ENCODE measurements at regions not wholly inside any gene's neighbourhood (a gene's known extent, or its start where the extent isn't known, plus 50 kb on each side); places are given as distances from the start of the nearest gene placed in this dataset.
A peak's percentile ranks its signal among the peaks of the same experiment; 100 is the strongest.
"Not testable (repeated sequence)": the region's sequence is repeated elsewhere in the genome, so short reads cannot be mapped to it uniquely, and the experiment has no call there.

DNA sequence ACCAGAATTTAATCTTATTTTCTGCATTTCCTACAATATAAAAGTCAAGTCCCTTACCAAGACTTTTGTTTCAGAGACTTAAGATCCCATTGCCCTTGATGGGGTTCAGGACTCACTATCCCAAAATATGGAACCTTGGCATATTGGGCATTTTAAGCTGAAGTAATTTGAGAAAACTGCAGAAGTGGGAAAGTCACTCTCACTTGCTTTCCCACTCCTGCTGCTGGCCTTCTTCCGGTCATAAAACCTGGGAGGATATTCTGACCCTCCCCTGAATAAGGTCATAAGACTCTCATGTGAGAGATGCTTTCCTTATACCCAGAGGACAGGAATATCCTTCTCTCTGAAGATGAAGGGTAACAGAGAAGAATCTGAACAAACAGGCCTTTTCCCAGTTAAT lies 92.8 kb upstream of the IFNGR1 start:
- DNase-seq = no peak

GRCh38 chr6:137309078-137309762 lies 90.0 kb upstream of the IFNGR1 start:
- DNase-seq = peak; percentile 35 to 60 (median 48)

- DNase-seq = peak in 1 of 3 donors; percentile 36
Observed at GRCh38 chr6:137307163-137307854, 88.1 kb upstream of the IFNGR1 start.

GRCh38 chr6:137305691-137306090 lies 86.5 kb upstream of the IFNGR1 start:
- no peak for DNase-seq

GRCh38 chr6:137304020-137304780 lies 85.0 kb upstream of the IFNGR1 start:
- DNase-seq = no peak

GRCh38 chr6:137303441-137303840 lies 84.3 kb upstream of the IFNGR1 start:
- DNase-seq = no peak

DNA sequence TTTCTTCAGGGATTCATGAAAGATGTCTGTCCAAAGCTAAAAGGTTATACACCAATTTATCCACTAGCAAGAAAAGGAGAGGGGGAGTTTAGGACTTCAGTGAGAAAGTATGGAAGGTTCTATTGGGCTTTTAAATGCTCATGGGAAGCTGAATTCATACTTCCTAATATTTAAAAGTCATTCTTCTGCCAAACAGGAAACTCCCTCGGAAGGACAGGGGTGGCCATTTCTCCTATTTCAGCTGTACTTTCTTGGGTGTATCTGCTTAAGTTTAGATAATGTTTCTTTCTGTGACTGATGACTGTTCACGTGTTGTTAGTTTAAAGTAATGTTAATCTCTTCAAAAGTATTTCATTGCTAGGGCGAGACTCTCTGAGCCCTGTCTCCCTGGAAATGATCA lies 80.5 kb upstream of the IFNGR1 start:
- no peak for DNase-seq

DNA sequence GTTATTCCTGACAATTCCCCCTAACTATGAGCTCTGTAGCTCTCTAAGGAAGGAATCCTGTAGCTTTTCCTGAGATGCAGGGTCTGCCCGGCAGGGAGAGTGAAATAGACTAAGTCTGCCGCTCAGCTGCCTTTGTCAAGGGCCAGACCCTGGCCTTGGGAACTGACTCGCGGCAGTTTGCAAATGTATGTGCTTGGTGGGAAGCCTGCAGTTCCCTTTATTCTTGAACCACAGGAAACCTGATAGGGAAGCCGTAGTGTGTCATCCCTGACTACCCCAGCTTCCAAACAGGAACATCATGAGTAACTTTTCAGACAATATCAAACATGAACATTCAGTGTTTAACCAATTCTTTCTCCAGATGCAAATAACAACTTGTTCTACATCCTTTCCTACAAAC lies 78.7 kb upstream of the IFNGR1 start:
- peak; percentile 11 to 45 (median 17) for DNase-seq

DNA sequence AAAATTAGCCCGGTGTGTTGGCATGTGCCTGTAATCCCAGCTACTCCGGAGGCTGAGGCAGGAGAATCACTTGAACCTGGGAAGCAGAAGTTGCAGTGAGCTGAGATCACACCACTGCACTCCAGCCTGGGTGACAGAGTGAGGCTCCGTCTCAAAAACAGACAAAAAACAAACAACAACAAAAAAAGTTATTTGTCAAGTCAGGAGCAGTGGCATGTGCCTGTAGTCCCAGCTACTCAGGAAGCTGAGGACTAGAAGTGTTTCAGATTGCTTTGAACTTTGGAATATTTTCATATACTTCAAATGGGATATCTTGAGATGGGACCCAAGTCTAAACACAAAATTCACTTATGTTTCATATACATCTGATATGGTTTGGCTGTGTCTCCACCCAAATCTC lies 73.1 kb upstream of the IFNGR1 start:
- DNase-seq = not testable (repeated sequence)

- DNase-seq = peak; percentile 29 to 58 (median 47)
Observed at GRCh38 chr6:137291441-137291840, 72.3 kb upstream of the IFNGR1 start.

DNA sequence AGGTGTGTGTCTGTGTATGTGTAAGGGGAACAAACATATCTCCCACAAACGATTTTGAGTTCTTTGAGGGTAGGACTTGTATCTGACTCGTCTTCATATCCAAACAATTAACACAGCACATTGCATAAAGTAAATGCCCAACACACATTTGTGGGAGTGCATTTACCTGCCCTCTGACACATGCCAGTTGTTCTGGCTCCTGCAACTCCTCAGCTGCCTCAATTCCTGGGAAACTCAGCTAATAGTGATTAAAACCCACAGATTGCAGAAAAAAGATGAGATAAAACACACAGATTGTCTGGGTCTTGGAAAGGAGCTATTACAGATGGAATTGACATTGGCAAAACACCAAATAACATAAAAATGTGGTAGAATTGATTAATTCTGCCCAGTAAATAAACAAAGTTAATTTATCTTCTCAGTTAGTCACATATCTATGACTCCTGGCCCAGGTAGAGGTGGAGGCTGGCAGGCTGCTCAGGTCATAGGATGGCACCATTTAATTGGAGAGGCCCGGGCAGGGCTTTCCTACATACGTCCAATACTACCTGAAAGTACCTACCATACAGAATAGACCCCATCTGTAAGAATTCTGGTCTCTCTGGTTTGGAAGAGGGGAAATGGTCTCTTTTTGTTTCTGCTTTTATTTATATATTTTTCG lies 71.5 kb upstream of the IFNGR1 start:
- no peak for DNase-seq

GRCh38 chr6:137286916-137287315 lies 67.7 kb upstream of the IFNGR1 start:
- DNase-seq = no peak

DNA sequence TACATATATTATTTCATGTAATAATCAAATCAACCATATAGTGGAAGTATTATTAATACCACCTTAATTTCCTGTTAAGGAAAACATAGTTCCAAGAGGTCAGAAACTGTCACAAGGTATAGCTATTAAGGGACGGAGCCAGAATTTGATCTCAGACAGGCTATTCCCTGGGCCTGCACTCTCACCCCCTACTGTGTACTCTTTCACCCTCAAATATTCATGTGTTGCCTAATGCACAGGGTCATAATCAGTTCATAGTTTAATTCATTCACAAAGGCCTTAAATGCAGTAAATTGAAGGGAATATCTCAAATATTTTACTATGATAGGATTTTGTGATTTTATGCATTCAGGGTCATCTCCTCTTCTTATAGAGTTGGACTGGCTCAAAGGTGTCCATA lies 67.2 kb upstream of the IFNGR1 start:
- DNase-seq = no peak

- DNase-seq = no peak
Observed at GRCh38 chr6:137284811-137285110, 65.6 kb upstream of the IFNGR1 start.

DNA sequence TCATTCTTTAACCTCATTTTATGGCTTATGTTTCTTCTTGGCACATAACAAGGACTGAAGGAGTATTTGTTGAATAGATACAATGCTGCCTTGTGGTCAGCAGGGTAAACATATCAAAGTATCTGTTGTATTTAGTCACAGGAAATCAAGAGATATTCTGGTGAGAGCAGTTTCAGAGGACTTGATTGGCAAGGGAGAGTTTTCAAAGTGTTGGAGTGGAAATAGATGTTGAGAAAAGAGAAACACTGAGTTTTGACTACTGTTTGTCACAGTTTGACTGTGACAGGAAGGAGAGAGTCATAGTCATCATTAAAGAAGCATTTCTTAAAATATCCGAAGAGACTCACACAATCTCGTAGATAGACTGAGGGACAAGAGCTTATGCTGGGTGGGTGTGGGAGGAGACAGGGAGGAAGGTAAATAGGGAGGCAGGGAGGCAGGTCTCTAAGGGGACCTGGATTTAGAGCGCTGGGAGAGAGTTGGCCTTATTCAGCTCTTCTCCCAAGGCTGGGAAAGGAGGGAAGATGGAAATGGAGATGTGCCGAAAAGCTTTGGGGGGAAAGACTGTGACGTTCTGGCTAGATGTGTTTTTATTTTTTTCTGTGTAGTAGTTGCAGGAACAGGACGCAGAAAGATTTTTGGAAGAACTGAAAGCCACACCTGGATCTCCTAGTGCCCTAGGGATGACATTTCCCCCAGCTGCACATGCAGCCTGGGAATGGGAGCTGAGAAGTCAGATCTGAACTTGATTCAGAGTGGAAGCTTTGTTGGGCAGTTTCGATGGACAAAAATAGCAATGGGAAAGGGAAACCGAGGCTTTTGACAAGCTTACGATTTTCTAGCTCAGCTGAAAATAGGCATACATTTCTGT lies 65.0 kb upstream of the IFNGR1 start:
- no peak for DNase-seq

- no peak for DNase-seq
Observed at GRCh38 chr6:137283080-137283479, 63.9 kb upstream of the IFNGR1 start.

DNA sequence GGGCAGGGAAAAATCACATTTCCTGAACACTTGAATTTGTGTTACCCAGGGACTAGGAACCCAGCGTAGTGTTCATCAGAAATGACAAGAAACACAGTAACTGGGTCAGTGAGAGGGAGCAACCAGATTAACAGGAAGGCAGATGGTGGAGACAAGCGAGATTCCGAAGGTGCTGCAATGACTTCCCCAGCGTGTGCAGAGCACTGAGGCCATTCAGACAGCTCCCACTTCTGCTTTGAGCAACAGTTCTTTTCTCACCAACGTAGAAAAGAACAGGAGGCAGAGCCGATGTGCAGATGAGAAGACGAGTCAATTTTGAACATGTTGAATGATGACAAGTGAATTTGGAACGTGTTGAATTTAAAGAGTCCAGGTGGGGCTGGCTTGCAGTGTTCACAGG lies 63.1 kb upstream of the IFNGR1 start:
- DNase-seq = no peak

DNA sequence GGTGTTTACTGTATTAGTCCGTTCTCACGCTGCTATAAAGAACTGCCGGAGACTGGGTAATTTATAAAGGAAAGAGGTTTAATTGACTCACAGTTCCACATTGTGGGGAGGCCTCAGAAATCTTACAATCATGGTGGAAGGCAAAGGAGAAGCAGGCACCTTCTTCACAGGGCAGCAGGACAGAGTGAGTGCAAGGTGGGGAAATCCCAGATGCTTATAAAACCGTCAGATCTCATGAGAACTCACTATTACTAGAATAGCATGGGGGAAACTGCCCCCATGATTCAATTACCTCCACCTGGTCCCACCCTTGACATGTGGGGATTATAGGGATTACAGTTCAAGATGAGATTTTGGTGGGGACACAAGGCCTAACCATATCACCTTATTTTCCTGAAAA lies 60.1 kb upstream of the IFNGR1 start:
- DNase-seq = not testable (repeated sequence)

- DNase-seq = peak in 1 of 3 donors; percentile 79
Observed at GRCh38 chr6:137277971-137278637, 58.9 kb upstream of the IFNGR1 start.

DNA sequence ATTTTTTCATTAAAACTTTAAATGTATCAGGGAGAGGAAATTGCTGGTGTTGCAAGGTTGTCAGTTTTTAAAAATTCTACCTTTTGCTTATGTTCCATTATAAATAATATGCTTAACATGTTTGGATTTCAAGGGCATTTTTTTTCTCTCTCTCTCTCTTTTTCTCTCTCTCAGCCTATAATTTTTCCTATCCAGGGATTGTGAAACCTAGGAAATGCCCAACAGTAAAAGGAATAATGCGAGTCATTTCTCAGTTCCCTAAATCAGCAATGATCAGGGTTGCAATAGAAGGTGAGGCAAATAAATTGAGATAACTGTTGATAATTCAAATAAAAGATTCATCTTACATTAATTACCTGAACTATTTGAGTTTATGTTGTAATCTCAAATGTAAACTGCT lies 53.2 kb upstream of the IFNGR1 start:
- DNase-seq = no peak

Measured in muscle of back (tissue), 3 donors.